ENCODE measurements at regions not wholly inside any gene's neighbourhood (a gene's known extent, or its start where the extent isn't known, plus 50 kb on each side); places are given as distances from the start of the nearest gene placed in this dataset.

DNA sequence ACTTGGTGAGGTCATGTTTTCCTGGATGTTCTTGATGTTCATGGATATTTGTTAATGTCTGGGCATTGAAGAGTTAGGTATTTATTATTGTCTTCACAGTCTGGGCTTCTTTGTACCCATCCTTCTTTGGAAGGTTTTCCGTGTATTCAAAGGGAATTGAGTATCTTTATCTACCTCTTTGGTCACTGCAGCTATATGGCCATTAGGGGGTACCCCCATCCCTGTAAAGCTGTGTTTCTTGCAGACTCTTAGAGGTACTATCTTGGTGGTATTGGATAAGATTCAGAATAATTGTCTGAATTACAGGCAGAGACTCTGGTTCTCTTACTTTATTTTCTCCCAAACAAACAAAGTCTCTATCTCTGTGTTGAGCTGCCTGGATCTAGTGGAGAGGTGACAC is 401.6 kb upstream of the FSIP2 start:
- intact Hi-C loops (cut with DNase I; ENCODE audit: low total_unique reads) = no loop called here
- 56 to 81% (median 66%) methylated on average over 1 of the region's 1 CpG for WGBS, 5 donors
- TF ChIP-seq POLR2A (IDR thresholded peaks at IDR 0.05) (no peak), POLR2AphosphoS5 (IDR thresholded peaks at IDR 0.05) (no peak)
- no peak for DNase-seq
- no peaks in the 10 kb centered on the region for H3K36me3 ChIP-seq
- no peaks in the 10 kb centered on the region for H3K4me1 ChIP-seq
- no peak overlapping the region for H3K27ac ChIP-seq
- H3K27me3 ChIP-seq = no peaks in the 10 kb centered on the region
- no peak overlapping the region for H3K4me3 ChIP-seq
- H3K9me3 ChIP-seq = peaks cover 0 to 6% (median 2%) of the 10 kb centered on the region in 4 donors

DNA sequence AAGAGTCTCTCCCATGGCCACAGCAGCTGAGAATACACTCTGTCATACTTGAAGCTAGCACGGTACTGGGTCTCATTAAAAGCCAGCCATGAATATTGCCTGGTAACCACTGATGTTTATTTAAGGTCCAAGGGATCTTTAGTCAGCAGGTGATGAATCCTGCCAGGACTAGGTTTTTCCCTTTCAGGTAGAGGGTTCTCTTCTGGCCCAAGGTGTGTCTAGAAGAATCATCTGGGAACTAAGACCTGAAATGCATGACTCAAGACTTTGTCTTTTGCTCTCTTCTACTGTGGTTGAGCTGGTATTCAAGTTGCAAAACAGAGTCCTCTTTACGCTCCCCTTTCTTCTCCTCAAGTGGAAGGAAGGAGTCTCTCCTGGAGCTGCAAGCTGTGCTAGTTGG is 400.5 kb upstream of the FSIP2 start:
- Histone ChIP-seq H3K4me3 (no peak overlapping the region), H3K4me1 (no peaks in the 10 kb centered on the region), H3K27ac (no peak overlapping the region), H3K9me3 (peaks cover 0 to 6% (median 2%) of the 10 kb centered on the region in 4 donors), H3K27me3 (no peaks in the 10 kb centered on the region), H3K36me3 (no peaks in the 10 kb centered on the region)
- intact Hi-C loops (cut with DNase I; ENCODE audit: low total_unique reads) = no loop called here
- no peak for DNase-seq
- WGBS, 5 donors = 78 to 96% (median 94%) methylated on average over 2 of the region's 2 CpGs
- no peak for TF ChIP-seq EP300 (IDR thresholded peaks at IDR 0.05)
- TF ChIP-seq, protein P1, sequence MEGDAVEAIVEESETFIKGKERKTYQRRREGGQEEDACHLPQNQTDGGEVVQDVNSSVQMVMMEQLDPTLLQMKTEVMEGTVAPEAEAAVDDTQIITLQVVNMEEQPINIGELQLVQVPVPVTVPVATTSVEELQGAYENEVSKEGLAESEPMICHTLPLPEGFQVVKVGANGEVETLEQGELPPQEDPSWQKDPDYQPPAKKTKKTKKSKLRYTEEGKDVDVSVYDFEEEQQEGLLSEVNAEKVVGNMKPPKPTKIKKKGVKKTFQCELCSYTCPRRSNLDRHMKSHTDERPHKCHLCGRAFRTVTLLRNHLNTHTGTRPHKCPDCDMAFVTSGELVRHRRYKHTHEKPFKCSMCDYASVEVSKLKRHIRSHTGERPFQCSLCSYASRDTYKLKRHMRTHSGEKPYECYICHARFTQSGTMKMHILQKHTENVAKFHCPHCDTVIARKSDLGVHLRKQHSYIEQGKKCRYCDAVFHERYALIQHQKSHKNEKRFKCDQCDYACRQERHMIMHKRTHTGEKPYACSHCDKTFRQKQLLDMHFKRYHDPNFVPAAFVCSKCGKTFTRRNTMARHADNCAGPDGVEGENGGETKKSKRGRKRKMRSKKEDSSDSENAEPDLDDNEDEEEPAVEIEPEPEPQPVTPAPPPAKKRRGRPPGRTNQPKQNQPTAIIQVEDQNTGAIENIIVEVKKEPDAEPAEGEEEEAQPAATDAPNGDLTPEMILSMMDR (IDR thresholded peaks at IDR 0.05) = no peak
- no peak for TF ChIP-seq POLR2AphosphoS5 (IDR thresholded peaks at IDR 0.05)
- TF ChIP-seq POLR2A (IDR thresholded peaks at IDR 0.05) = no peak

DNA sequence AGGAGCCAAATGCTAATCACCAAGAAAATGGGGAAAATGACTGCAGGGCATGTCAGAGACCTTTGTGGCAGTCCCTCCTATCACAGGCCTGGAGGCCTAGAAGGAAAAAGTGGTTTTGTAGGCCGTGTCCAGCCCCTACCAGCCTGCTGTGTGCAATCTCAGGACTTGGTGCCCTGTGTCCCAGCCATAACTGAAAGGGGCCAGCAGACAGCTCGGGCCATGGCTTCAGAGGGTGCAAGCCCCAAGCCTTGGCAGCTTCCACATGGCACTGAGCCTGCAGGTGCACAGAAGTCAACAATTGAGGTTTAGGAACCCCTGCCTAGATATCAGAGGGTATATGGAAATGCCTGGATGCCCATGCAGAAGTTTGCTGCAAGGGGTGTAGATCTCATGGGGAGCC is 391.2 kb upstream of the FSIP2 start:
- intact Hi-C loops (cut with DNase I; ENCODE audit: low total_unique reads) = no loop called here
- H3K27ac ChIP-seq = no peak overlapping the region

DNA sequence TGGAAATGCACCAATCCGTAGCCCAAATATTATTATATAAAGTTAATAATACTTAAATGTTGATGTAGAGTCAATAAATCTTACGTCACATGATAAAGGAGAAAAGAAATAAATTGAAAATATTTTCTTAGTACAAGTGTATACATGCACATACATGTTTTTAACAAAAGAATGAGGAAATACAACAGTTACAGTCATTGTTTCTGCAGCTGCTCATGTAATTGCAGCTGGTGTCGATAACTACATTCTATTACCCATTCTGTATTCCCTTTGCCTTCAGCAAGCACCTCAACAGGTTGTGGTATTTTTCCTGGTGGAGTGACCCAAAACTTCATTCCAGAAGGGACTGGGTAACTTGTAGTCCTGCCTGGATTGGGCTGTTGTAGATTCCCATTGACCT is 377.8 kb upstream of the FSIP2 start:
- intact Hi-C loops (cut with DNase I; ENCODE audit: low total_unique reads) = no loop called here
- Histone ChIP-seq H3K27ac (no peak overlapping the region), H3K9me3 (peaks cover 0 to 6% (median 3%) of the 10 kb centered on the region in 4 donors), H3K36me3 (no peaks in the 10 kb centered on the region), H3K4me1 (no peaks in the 10 kb centered on the region), H3K4me3 (no peak overlapping the region), H3K27me3 (no peaks in the 10 kb centered on the region)
- WGBS, 5 donors = 78 to 90% (median 86%) methylated on average over 3 of the region's 3 CpGs
- no peak for TF ChIP-seq POLR2AphosphoS5 (IDR thresholded peaks at IDR 0.05)
- no peak for DNase-seq

More for the DNA sequence above, 391.2 kb upstream of the FSIP2 start:
- DNase-seq = no peak
- 42 to 80% (median 50%) methylated on average over 2 of the region's 2 CpGs for WGBS, 5 donors
- Histone ChIP-seq H3K27me3 (no peaks in the 10 kb centered on the region), H3K4me1 (no peaks in the 10 kb centered on the region), H3K9me3 (no peaks in the 10 kb centered on the region), H3K4me3 (no peak overlapping the region), H3K36me3 (no peaks in the 10 kb centered on the region)
- no peak for TF ChIP-seq POLR2A (IDR thresholded peaks at IDR 0.05)
- no peak for TF ChIP-seq POLR2AphosphoS5 (IDR thresholded peaks at IDR 0.05)
- TF ChIP-seq, protein P1 (IDR thresholded peaks at IDR 0.05) = no peak

DNA sequence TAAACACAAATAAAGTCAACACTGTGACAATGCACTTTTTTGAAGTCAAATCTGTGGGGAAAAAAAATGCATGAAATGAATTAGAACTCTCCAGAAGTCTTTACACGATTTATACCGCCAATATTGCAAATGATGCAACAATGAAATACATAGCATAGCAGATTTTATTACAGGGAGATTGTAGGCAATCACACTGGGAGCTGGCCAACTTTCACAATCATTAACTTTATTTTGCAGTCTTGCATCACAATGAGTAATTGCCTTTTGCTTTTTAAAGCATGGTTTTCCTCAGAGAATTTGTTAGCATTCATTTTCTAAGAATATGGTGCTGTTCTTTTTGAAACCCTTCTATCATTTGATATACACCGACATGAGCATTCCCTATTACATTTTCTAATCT is 366.4 kb upstream of the FSIP2 start:
- Histone ChIP-seq H3K4me3 (no peak overlapping the region), H3K9me3 (peaks cover 0 to 11% (median 2%) of the 10 kb centered on the region in 4 donors), H3K4me1 (no peaks in the 10 kb centered on the region), H3K27me3 (no peaks in the 10 kb centered on the region), H3K36me3 (no peaks in the 10 kb centered on the region), H3K27ac (no peak overlapping the region)
- TF ChIP-seq, protein P1 (IDR thresholded peaks at IDR 0.05) = no peak
- no peak for TF ChIP-seq POLR2AphosphoS5 (IDR thresholded peaks at IDR 0.05)
- TF ChIP-seq EP300 (IDR thresholded peaks at IDR 0.05) = no peak
- no peak for TF ChIP-seq POLR2A (IDR thresholded peaks at IDR 0.05)
- 78 to 88% (median 86%) methylated on average over 3 of the region's 3 CpGs for WGBS, 5 donors
- intact Hi-C loops (cut with DNase I; ENCODE audit: low total_unique reads) = no loop called here
- peak in 1 of 2 donors; percentile 31 for DNase-seq

Measured in stomach (tissue), 8 donors.